Esophagus muscularis mucosa (tissue), 4 donors: ENCODE measurements at regions not wholly inside any gene's neighbourhood (a gene's known extent, or its start where the extent isn't known, plus 50 kb on each side); places are given as distances from the start of the nearest gene placed in this dataset.

Source experiments
- DNase-seq: peaks from one replicate; pipeline ENCODE4 v3.0.0-alpha.2; 2017; ENCODE audit errors: extremely low spot score
- H3K27ac ChIP-seq, 4 donors: fragments of 200-600 bp; sonication (generic); replicated peaks in 1 of 4; 1 replicate in 3 of 4; 2 replicates in 1 of 4; pipeline ENCODE4 v1.5.1; 2016 to 2019; ENCODE audit warnings: mild to moderate bottlenecking in 1 of 4
- H3K27me3 ChIP-seq, 4 donors: fragments of 200-600 bp; sonication (generic); one replicate each; pipeline versions ENCODE4 v1.5.1 to v1.6.0; 2016 to 2019
- H3K36me3 ChIP-seq, 4 donors: fragments of 200-600 bp; sonication (generic); one replicate each; pipeline ENCODE4 v1.5.1; 2016 to 2019
- H3K4me1 ChIP-seq, 4 donors: fragments of 200-600 bp; sonication (generic); one replicate each; pipeline ENCODE4 v1.5.1; 2016 to 2019
- H3K4me3 ChIP-seq, 4 donors: fragments of 200-600 bp; sonication (generic); 1 replicate in 2 of 4; 2 replicates in 2 of 4; pipeline ENCODE4 v1.5.1; 2016 to 2019; ENCODE audit warnings: mild to moderate bottlenecking in 4 of 4, moderate library complexity in 1 of 4
- H3K9me3 ChIP-seq, 4 donors: fragments of 200-600 bp; sonication (generic); 1 replicate in 3 of 4; 2 replicates in 1 of 4; pipeline ENCODE4 v1.5.1; 2016 to 2019
- EP300 ChIP-seq: sonication (generic); formaldehyde crosslinking; IDR thresholded peaks from one replicate; pipeline ENCODE4 v1.6.1; 2017; ENCODE audit warnings: antibody characterized with exemption
- POLR2A ChIP-seq: fragments of 450-650 bp; IDR thresholded peaks from one replicate; pipeline ENCODE4 v1.6.1; 2017; ENCODE audit warnings: antibody characterized with exemption, moderate library complexity, mild to moderate bottlenecking, low read depth
- POLR2AphosphoS5 ChIP-seq, 2 donors: sonication (generic); formaldehyde crosslinking; IDR thresholded peaks; one replicate each; pipeline ENCODE4 v1.6.1; 2017; ENCODE audit warnings: antibody characterized with exemption in 2 of 2
- WGBS: methylation state at CpG from one replicate; pipeline ENCODE4 v1.1.5; 2018; 5-methylcytosine and 5-hydroxymethylcytosine counted together
- intact Hi-C: fragments of 100-400 bp; cut with DNase I; formaldehyde crosslinking; loops from one replicate; pipeline ENCODE4 v1.15.1; 2023
- TF ChIP-seq, protein P1 (sequence below), 3 experiments: fragments of 200-600 bp in 2 of 3; fragments of 450-650 bp in 1 of 3; sonication (generic) in 2 of 3; IDR thresholded peaks; one replicate each; pipeline ENCODE4 v1.5.1; 2017 to 2019; ENCODE audit warnings: antibody characterized with exemption in 3 of 3, mild to moderate bottlenecking in 2 of 3, moderate library complexity in 1 of 3

DNA sequence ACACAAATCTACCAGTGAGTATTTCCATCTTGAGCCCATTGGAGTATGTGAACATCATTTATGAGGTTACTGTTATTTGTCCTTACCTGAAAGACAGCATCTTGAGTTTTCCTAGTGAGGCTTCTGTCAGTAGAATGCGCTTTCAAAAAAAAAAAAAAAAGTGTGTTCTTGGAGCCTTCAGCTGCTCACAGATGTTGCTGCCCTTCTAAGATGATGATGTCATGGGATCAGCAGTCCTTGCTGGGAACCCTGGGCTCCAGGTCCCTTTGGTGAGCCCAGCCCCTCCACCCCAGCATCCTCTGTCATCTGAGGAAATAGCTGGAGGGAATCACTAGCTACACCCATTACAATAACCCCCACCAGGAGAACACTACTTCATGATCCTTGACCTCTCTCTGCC lies 83.3 kb downstream of the ATPSCKMT start:
- H3K27ac ChIP-seq = no peak overlapping the region
- no peaks in the 10 kb centered on the region for H3K27me3 ChIP-seq
- TF ChIP-seq, protein P1, sequence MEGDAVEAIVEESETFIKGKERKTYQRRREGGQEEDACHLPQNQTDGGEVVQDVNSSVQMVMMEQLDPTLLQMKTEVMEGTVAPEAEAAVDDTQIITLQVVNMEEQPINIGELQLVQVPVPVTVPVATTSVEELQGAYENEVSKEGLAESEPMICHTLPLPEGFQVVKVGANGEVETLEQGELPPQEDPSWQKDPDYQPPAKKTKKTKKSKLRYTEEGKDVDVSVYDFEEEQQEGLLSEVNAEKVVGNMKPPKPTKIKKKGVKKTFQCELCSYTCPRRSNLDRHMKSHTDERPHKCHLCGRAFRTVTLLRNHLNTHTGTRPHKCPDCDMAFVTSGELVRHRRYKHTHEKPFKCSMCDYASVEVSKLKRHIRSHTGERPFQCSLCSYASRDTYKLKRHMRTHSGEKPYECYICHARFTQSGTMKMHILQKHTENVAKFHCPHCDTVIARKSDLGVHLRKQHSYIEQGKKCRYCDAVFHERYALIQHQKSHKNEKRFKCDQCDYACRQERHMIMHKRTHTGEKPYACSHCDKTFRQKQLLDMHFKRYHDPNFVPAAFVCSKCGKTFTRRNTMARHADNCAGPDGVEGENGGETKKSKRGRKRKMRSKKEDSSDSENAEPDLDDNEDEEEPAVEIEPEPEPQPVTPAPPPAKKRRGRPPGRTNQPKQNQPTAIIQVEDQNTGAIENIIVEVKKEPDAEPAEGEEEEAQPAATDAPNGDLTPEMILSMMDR (IDR thresholded peaks at IDR 0.05) = no peak
- TF ChIP-seq POLR2AphosphoS5 (IDR thresholded peaks at IDR 0.05) (no peak), POLR2A (no peak), EP300 (no peak)
- WGBS = 100% methylated on average over 1 of the region's 1 CpG
- H3K36me3 ChIP-seq = no peaks in the 10 kb centered on the region
- no peak for DNase-seq
- no peak overlapping the region for H3K4me3 ChIP-seq
- intact Hi-C loops = no loop called here
- H3K4me1 ChIP-seq = no peaks in the 10 kb centered on the region
- H3K9me3 ChIP-seq = peaks cover 0 to 30% (median 12%) of the 10 kb centered on the region in 4 donors

GRCh38 chr5:10162468-10162867 lies 87.2 kb downstream of the ATPSCKMT start:
- DNase-seq = no peak
- 29% methylated on average over 5 of the region's 5 CpGs for WGBS
- intact Hi-C loops = no loop called here
- Histone ChIP-seq H3K4me1 (no peaks in the 10 kb centered on the region), H3K27ac (no peak overlapping the region), H3K27me3 (peaks cover 0 to 6% (median 0%) of the 10 kb centered on the region in 4 donors), H3K4me3 (no peak overlapping the region), H3K9me3 (peaks cover 0 to 30% (median 12%) of the 10 kb centered on the region in 4 donors), H3K36me3 (no peaks in the 10 kb centered on the region)
- no peak for TF ChIP-seq POLR2AphosphoS5 (IDR thresholded peaks at IDR 0.05)
- no peak for TF ChIP-seq EP300
- no peak for TF ChIP-seq POLR2A
- TF ChIP-seq, protein P1 (IDR thresholded peaks at IDR 0.05) = no peak

DNA sequence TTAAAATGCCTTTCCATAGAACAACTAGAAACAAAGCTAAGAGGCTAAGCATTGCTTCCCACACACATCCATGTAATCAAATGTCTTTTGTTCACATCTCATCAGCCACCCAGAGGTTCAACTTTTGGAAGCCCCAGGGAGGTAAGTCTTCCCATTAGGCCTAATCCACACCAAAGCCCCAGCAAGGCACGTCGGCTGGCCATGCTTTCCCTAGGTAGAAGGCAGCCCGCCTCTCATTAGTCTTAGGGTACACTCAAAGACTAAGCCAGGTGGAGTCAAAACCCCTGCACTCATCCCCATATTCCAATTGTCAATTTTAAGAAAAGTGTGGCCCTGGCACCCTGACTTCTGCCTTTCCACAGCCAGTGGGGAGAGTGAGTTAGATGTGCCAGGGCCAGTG lies 87.9 kb downstream of the ATPSCKMT start:
- Histone ChIP-seq H3K27me3 (peaks cover 0 to 6% (median 0%) of the 10 kb centered on the region in 4 donors), H3K36me3 (no peaks in the 10 kb centered on the region), H3K4me1 (no peaks in the 10 kb centered on the region), H3K27ac (no peak overlapping the region), H3K4me3 (no peak overlapping the region), H3K9me3 (peaks cover 0 to 25% (median 10%) of the 10 kb centered on the region in 4 donors)
- no peak for DNase-seq
- 79% methylated on average over 3 of the region's 3 CpGs for WGBS
- intact Hi-C loops = no loop called here
- TF ChIP-seq, protein P1 (IDR thresholded peaks at IDR 0.05) = no peak

DNA sequence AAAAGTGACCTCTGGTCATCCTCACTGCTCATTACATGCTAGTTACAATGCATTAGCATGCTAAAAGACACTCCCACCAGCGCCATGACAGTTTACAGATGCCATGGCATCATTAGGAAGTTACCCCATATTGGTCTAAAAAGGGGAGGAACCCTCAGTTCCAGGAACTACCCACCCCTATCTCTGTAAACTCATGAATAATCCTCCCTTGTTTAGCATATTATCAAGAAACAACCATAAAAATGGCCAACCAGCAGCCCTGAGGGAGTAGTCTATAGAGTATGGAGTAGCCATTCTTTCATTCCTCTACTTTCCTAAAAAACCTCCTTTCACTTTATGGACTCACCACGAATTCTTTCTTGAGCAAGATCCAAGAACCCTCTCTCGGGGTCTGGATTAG lies 89.4 kb downstream of the ATPSCKMT start:
- Histone ChIP-seq H3K36me3 (no peaks in the 10 kb centered on the region), H3K4me1 (no peaks in the 10 kb centered on the region), H3K4me3 (no peak overlapping the region), H3K9me3 (peaks cover 0 to 11% (median 5%) of the 10 kb centered on the region in 4 donors), H3K27me3 (peaks cover 0 to 6% (median 0%) of the 10 kb centered on the region in 4 donors), H3K27ac (no peak overlapping the region)
- 87% methylated on average over 3 of the region's 3 CpGs for WGBS
- TF ChIP-seq POLR2A (no peak), EP300 (no peak), POLR2AphosphoS5 (IDR thresholded peaks at IDR 0.05) (no peak)
- TF ChIP-seq, protein P1 (IDR thresholded peaks at IDR 0.05) = no peak
- DNase-seq = no peak
- intact Hi-C loops = no loop called here

- Histone ChIP-seq H3K4me3 (no peak overlapping the region), H3K4me1 (no peaks in the 10 kb centered on the region), H3K27me3 (peaks cover 0 to 6% (median 0%) of the 10 kb centered on the region in 4 donors), H3K27ac (no peak overlapping the region), H3K36me3 (no peaks in the 10 kb centered on the region), H3K9me3 (no peaks in the 10 kb centered on the region)
- no peak for DNase-seq
- intact Hi-C loops = no loop called here
- TF ChIP-seq POLR2A (no peak), EP300 (no peak), POLR2AphosphoS5 (IDR thresholded peaks at IDR 0.05) (no peak)
- TF ChIP-seq, protein P1 (IDR thresholded peaks at IDR 0.05) = no peak
These were observed 90.8 kb downstream of the ATPSCKMT start for GRCh38 chr5:10158886-10159285.
